Endodermal cell (in vitro differentiated cells): ENCODE measurements at regions not wholly inside any gene's neighbourhood (a gene's known extent, or its start where the extent isn't known, plus 50 kb on each side); places are given as distances from the start of the nearest gene placed in this dataset.

Experiments
- DNase-seq: peaks from one replicate; pipeline ENCODE4 v3.0.0-alpha.2; 2017
- H3K27ac ChIP-seq: 2 replicates; pipeline ENCODE4 v1.5.1; 2013; ENCODE audit warnings: mild to moderate bottlenecking, low read depth, low read length, moderate library complexity
- H3K27me3 ChIP-seq: 2 replicates; pipeline ENCODE4 v1.6.1; 2013; ENCODE audit warnings: mild to moderate bottlenecking, low read length, moderate library complexity; ENCODE audit not compliant: insufficient read depth, control insufficient read depth, poor library complexity, severe bottlenecking
- H3K36me3 ChIP-seq: 2 replicates; pipeline ENCODE4 v1.7.0; 2013; ENCODE audit warnings: mild to moderate bottlenecking, low read length, moderate library complexity; ENCODE audit not compliant: control insufficient read depth, insufficient read depth
- H3K4me1 ChIP-seq: one replicate; pipeline ENCODE4 v1.7.0; 2013; ENCODE audit warnings: low read length; ENCODE audit not compliant: control insufficient read depth, insufficient read depth
- H3K4me3 ChIP-seq: 2 replicates; pipeline ENCODE4 v1.5.1; 2013; ENCODE audit warnings: mild to moderate bottlenecking, low read length, moderate library complexity
- H3K9ac ChIP-seq: 2 replicates; pipeline ENCODE4 v1.6.1; 2013; ENCODE audit warnings: mild to moderate bottlenecking, low read length, moderate library complexity; ENCODE audit not compliant: poor library complexity, severe bottlenecking; ENCODE audit errors: extremely low read depth
- H3K9me3 ChIP-seq: 2 replicates; pipeline ENCODE4 v1.6.1; 2013; ENCODE audit warnings: mild to moderate bottlenecking, low read length, moderate library complexity; ENCODE audit not compliant: control insufficient read depth
- H3K27ac Mint-ChIP-seq: 2 replicates; pipeline ENCODE4 v1.8.0; 2020; ENCODE audit warnings: mixed read lengths
- H3K27me3 Mint-ChIP-seq: 2 replicates; pipeline ENCODE4 v1.8.0; 2021; ENCODE audit warnings: mild to moderate bottlenecking, mixed read lengths; ENCODE audit not compliant: insufficient read depth
- H3K36me3 Mint-ChIP-seq: 2 replicates; pipeline ENCODE4 v1.8.0; 2020; ENCODE audit warnings: low read depth, mixed read lengths
- H3K4me1 Mint-ChIP-seq: 2 replicates; pipeline ENCODE4 v1.8.0; 2020; ENCODE audit warnings: mixed read lengths
- H3K4me3 Mint-ChIP-seq: 2 replicates; pipeline ENCODE4 v1.8.0; 2020; ENCODE audit warnings: mild to moderate bottlenecking, moderate library complexity, mixed read lengths
- H3K9me3 Mint-ChIP-seq: 2 replicates; pipeline ENCODE4 v1.8.0; 2020; ENCODE audit warnings: mild to moderate bottlenecking, mixed read lengths
- CTCF ChIP-seq: fragments of 200-600 bp; sonication (generic); conservative IDR thresholded peaks from 2 replicates; pipeline ENCODE4 v1.5.0; 2021; ENCODE audit warnings: antibody characterized with exemption, mild to moderate bottlenecking
- WGBS, 2 experiments: methylation state at CpG; one replicate each; pipeline versions ENCODE4 v1.1.5 to v1.1.7; 2013; ENCODE audit warnings: missing lambda C conversion rate in 2 of 2, mixed read lengths in 1 of 2; ENCODE audit not compliant: insufficient coverage in 1 of 2, insufficient read length in 1 of 2; 5-methylcytosine and 5-hydroxymethylcytosine counted together

GRCh38 chr9:3059781-3060468, 216.0 kb upstream of the PUM3 start:
- Mint-ChIP-seq H3K36me3 (no peaks in the 10 kb centered on the region), H3K9me3 (no peaks in the 10 kb centered on the region), H3K27me3 (no peaks in the 10 kb centered on the region), H3K4me3 (no peak overlapping the region), H3K27ac (no peak overlapping the region), H3K4me1 (peaks cover 7% of the 10 kb centered on the region)
- 92 to 100% methylated on average over 1 to 3 of the region's 3 CpGs for WGBS, 2 experiments
- Histone ChIP-seq H3K27me3 (no peaks in the 10 kb centered on the region), H3K9me3 (no peaks in the 10 kb centered on the region), H3K36me3 (no peaks in the 10 kb centered on the region), H3K4me3 (no peak overlapping the region), H3K9ac (no peak overlapping the region), H3K27ac (no peak overlapping the region), H3K4me1 (no peaks in the 10 kb centered on the region)
- no peak for TF ChIP-seq CTCF
- DNase-seq: no peak

- Histone ChIP-seq H3K9ac (no peak overlapping the region), H3K4me3 (no peak overlapping the region), H3K4me1 (no peaks in the 10 kb centered on the region), H3K27ac (no peak overlapping the region), H3K9me3 (no peaks in the 10 kb centered on the region), H3K36me3 (no peaks in the 10 kb centered on the region), H3K27me3 (no peaks in the 10 kb centered on the region)
- DNase-seq: no peak
- Mint-ChIP-seq H3K27me3 (no peaks in the 10 kb centered on the region), H3K36me3 (no peaks in the 10 kb centered on the region), H3K4me1 (peaks cover 7% of the 10 kb centered on the region), H3K9me3 (no peaks in the 10 kb centered on the region), H3K4me3 (no peak overlapping the region), H3K27ac (no peak overlapping the region)
- TF ChIP-seq CTCF: no peak
- 92 to 100% methylated on average over 1 to 2 of the region's 2 CpGs for WGBS, 2 experiments
Measured at GRCh38 chr9:3058409-3058808, 214.5 kb upstream of the PUM3 start.

GRCh38 chr9:3054017-3054586, 210.2 kb upstream of the PUM3 start:
- Histone ChIP-seq H3K27ac (no peak overlapping the region), H3K9me3 (no peaks in the 10 kb centered on the region), H3K9ac (no peak overlapping the region), H3K36me3 (no peaks in the 10 kb centered on the region), H3K27me3 (no peaks in the 10 kb centered on the region), H3K4me1 (no peaks in the 10 kb centered on the region), H3K4me3 (no peak overlapping the region)
- H3K27me3 Mint-ChIP-seq: no peaks in the 10 kb centered on the region
- no peak overlapping the region for H3K4me3 Mint-ChIP-seq
- no peak for DNase-seq
- no peak for TF ChIP-seq CTCF
- H3K4me1 Mint-ChIP-seq: no peaks in the 10 kb centered on the region
- H3K9me3 Mint-ChIP-seq: peaks cover 2% of the 10 kb centered on the region
- H3K27ac Mint-ChIP-seq: no peak overlapping the region
- 93 to 96% methylated on average over 4 to 6 of the region's 6 CpGs for whole genome bisulfite sequencing, 2 experiments
- no peaks in the 10 kb centered on the region for H3K36me3 Mint-ChIP-seq
